ENCODE measurements at regions not wholly inside any gene's neighbourhood (a gene's known extent, or its start where the extent isn't known, plus 50 kb on each side); places are given as distances from the start of the nearest gene placed in this dataset.

- TF ChIP-seq ZFP41 (tag by site-specific recombination; IDR thresholded peaks at IDR 0.05; ENCODE audit: borderline replicate concordance) (no peak), ZNF239 (tag by site-specific recombination; IDR thresholded peaks at IDR 0.05) (no peak), YY1 (tag by site-specific recombination; IDR thresholded peaks at IDR 0.05) (no peak), ZNF707 (tag by site-specific recombination; IDR thresholded peaks at IDR 0.05) (no peak), CTCF (tag by site-specific recombination; IDR thresholded peaks at IDR 0.05) (no peak), ZBTB20 (tag by site-specific recombination; IDR thresholded peaks at IDR 0.05) (no peak), ZBTB17 (tag by site-specific recombination; IDR thresholded peaks at IDR 0.05) (no peak), ZNF423 (tag by site-specific recombination; IDR thresholded peaks at IDR 0.05) (no peak), ZNF626 (tag by site-specific recombination; IDR thresholded peaks at IDR 0.05) (no peak), ZNF114 (tag by site-specific recombination; IDR thresholded peaks at IDR 0.05) (no peak), GFI1B (tag by site-specific recombination; IDR thresholded peaks at IDR 0.05) (no peak), ZNF335 (tag by site-specific recombination; conservative IDR thresholded peaks at IDR 0.05) (no peak), BCL11A (tag by site-specific recombination; IDR thresholded peaks at IDR 0.05; ENCODE audit: low read depth) (no peak)
These were observed 247.9 kb downstream of the PPP1R2C start for GRCh38 chrX:42530027-42530426.

All from HEK293 (cell line).